Immature natural killer cell (primary cell): ENCODE measurements at regions not wholly inside any gene's neighbourhood (a gene's known extent, or its start where the extent isn't known, plus 50 kb on each side); places are given as distances from the start of the nearest gene placed in this dataset.
"Not testable (repeated sequence)": the region's sequence is repeated elsewhere in the genome, so short reads cannot be mapped to it uniquely, and the experiment has no call there.

Source experiments
- DNase-seq, 3 donors: peaks; one replicate each; pipeline ENCODE4 v3.0.0; 2022; ENCODE audit warnings: mixed read lengths in 1 of 3
- H3K27ac Mint-ChIP-seq, 6 donors: one replicate each; pipeline ENCODE4 v1.8.0; 2020; ENCODE audit warnings: mixed read lengths in 6 of 6, mild to moderate bottlenecking in 5 of 6, inconsistent platforms in 4 of 6, moderate library complexity in 3 of 6
- H3K27me3 Mint-ChIP-seq, 3 donors: one replicate each; pipeline ENCODE4 v1.8.0; 2020 to 2021; ENCODE audit warnings: low read depth in 3 of 3, mild to moderate bottlenecking in 3 of 3, mixed read lengths in 3 of 3, moderate library complexity in 3 of 3, inconsistent platforms in 1 of 3
- H3K36me3 Mint-ChIP-seq, 3 donors: one replicate each; pipeline ENCODE4 v1.8.0; 2020; ENCODE audit warnings: mixed read lengths in 3 of 3, inconsistent platforms in 2 of 3, mild to moderate bottlenecking in 2 of 3
- H3K4me1 Mint-ChIP-seq, 2 donors: one replicate each; pipeline ENCODE4 v1.8.0; 2020; ENCODE audit warnings: inconsistent platforms in 2 of 2, mild to moderate bottlenecking in 2 of 2, mixed read lengths in 2 of 2, moderate library complexity in 1 of 2
- H3K4me3 Mint-ChIP-seq, 5 donors: one replicate each; pipeline ENCODE4 v1.8.0; 2020; ENCODE audit warnings: mild to moderate bottlenecking in 5 of 5, mixed read lengths in 5 of 5, inconsistent platforms in 3 of 5, moderate library complexity in 3 of 5
- H3K9me3 Mint-ChIP-seq, 6 donors: one replicate each; pipeline ENCODE4 v1.8.0; 2020; ENCODE audit warnings: mild to moderate bottlenecking in 6 of 6, mixed read lengths in 6 of 6, inconsistent platforms in 4 of 6, moderate library complexity in 3 of 6

DNA sequence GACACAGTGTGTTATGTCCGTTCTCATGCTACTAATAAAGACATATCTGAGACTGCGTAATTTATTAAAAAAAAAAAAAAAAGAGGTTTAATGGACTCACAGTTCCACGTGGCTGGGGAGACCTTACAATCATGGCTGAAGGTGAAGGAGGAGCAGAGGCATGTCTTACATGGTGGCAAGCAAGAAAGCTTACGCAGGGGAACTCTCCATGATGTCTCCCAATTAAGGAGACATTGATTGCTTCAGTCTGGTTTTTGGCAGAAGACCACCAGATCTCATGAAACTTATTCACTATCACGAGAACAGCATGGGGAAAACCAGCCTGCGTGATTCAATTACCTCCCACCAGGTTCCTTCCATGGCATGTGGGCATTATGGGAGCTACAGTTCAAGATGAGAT is 221.8 kb downstream of the ASMT start:
- Mint-ChIP-seq H3K9me3 (peaks cover 0 to 8% (median 2%) of the 10 kb centered on the region in 6 donors), H3K4me1 (no peaks in the 10 kb centered on the region), H3K4me3 (no peak overlapping the region), H3K27ac (no peak overlapping the region), H3K36me3 (peaks cover 0 to 3% (median 0%) of the 10 kb centered on the region in 3 donors), H3K27me3 (peaks cover 0 to 2% (median 0%) of the 10 kb centered on the region in 3 donors)
- no peak for DNase-seq

DNA sequence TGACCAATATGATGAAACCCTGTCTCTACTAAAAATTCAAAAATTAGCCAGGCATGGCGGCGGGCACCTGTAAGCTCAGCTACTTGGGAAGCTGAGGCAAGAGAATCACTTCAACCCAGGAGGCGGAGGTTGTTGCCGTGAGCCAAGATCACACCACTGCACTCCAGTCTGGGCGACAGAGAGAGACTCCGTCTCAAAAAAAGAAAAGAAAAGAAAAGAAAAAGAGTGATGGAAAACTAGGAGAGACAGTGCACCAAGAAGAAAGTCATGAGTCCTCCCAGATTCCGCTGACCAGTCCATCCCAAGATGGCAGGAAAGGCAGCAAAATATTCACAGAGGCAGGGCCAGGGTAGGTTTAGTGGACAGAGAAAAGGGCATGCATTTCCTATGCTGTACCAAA is 226.9 kb downstream of the ASMT start:
- Mint-ChIP-seq H3K9me3 (peaks cover 0 to 4% (median under 1%) of the 10 kb centered on the region in 6 donors), H3K36me3 (no peaks in the 10 kb centered on the region)

DNA sequence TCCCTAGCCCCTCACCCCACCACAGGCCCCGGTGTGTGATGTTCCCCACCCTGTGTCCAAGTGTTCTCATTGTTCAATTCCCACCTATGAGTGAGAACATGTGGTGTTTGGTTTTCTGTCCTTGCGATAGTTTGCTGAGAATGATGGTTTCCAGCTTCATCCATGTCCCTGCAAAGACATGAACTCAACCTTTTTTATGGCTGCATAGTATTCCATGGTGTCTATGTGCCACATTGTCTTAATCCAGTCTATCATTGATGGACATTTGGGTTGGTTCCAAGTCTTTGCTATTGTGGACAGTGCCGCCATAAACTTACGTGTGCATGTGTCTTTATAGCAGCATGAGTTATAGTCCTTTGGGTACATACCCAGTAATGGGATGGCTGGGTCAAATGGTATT is 232.1 kb downstream of the ASMT start:
- not testable (repeated sequence) for DNase-seq, H3K4me3 Mint-ChIP-seq, H3K27me3 Mint-ChIP-seq, H3K4me1 Mint-ChIP-seq, H3K9me3 Mint-ChIP-seq, H3K27ac Mint-ChIP-seq, H3K36me3 Mint-ChIP-seq

More for the DNA sequence above, 226.9 kb downstream of the ASMT start:
- Mint-ChIP-seq H3K27ac (no peak overlapping the region), H3K4me1 (no peaks in the 10 kb centered on the region), H3K27me3 (no peaks in the 10 kb centered on the region), H3K4me3 (no peak overlapping the region)
- DNase-seq = no peak

DNA sequence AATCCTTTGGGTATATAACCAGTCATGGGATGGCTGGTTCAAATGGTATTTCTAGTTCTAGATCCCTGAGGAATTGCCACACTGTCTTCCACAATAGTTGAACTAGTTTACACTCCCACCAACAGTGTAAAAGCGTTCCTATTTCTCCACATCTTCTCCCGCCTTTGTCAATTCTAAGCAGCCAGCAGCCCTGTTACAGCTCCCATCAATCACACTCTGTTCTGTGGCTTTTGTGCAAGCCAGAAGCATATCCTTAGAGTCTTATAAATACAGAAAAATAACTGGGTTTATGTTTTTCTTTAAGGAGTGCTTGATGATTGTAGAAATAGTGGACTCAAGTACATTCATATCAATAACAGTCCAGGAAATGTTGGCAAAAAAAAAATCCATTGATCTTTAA is 232.9 kb downstream of the ASMT start:
- not testable (repeated sequence) for H3K27me3 Mint-ChIP-seq, H3K9me3 Mint-ChIP-seq, H3K4me1 Mint-ChIP-seq, DNase-seq, H3K4me3 Mint-ChIP-seq, H3K36me3 Mint-ChIP-seq, H3K27ac Mint-ChIP-seq

DNA sequence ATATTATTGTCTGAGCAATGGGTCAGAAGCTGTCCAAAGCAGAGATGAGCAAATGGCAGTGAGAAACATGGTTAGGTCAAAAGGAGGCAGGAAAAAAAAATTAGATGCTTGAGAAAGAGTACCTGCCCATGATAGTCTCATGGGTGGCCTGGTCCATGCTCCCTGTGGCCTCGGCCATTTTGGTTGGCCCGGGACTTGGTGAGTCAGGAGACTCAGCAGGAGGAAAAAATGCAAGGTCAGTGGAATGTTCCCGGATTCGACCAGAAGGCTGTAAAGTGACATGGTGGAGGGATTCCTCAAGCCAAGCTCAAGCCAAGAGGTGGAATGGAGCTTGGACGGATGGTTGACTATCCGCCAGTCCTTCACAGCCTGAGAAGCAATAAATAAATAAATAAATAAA is 236.7 kb downstream of the ASMT start:
- no peaks in the 10 kb centered on the region for H3K36me3 Mint-ChIP-seq

DNA sequence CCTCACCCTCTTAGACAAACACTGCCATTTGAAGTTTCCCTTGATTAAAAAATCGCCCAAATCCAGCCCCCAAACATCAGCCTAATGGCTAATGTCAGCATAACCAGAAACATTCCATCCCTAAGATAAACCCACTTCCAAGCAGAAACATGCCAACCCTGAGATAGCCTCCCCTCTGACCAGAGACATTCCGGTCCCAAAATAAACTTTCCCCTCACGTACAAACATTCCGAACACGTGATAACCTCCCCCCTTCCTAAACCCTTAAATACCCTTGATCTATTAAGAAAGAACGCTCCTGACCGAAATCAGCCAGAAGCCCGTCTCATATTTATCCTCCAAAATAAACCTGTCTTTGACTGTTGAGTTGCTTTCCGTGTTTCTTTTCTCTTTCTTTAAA is 237.2 kb downstream of the ASMT start:
- peaks cover 0 to 12% (median 0%) of the 10 kb centered on the region in 3 donors for H3K27me3 Mint-ChIP-seq
- H3K9me3 Mint-ChIP-seq = peaks cover 0 to 2% (median 0%) of the 10 kb centered on the region in 6 donors
- no peak overlapping the region for H3K4me3 Mint-ChIP-seq
- DNase-seq = no peak
- H3K4me1 Mint-ChIP-seq = no peaks in the 10 kb centered on the region
- H3K27ac Mint-ChIP-seq = no peak overlapping the region
- no peaks in the 10 kb centered on the region for H3K36me3 Mint-ChIP-seq

More for the DNA sequence above, 236.7 kb downstream of the ASMT start:
- Mint-ChIP-seq H3K9me3 (peaks cover 0 to 2% (median 0%) of the 10 kb centered on the region in 6 donors), H3K27ac (no peak overlapping the region), H3K27me3 (peaks cover 0 to 12% (median 0%) of the 10 kb centered on the region in 3 donors), H3K4me1 (no peaks in the 10 kb centered on the region), H3K4me3 (no peak overlapping the region)
- DNase-seq = no peak

DNA sequence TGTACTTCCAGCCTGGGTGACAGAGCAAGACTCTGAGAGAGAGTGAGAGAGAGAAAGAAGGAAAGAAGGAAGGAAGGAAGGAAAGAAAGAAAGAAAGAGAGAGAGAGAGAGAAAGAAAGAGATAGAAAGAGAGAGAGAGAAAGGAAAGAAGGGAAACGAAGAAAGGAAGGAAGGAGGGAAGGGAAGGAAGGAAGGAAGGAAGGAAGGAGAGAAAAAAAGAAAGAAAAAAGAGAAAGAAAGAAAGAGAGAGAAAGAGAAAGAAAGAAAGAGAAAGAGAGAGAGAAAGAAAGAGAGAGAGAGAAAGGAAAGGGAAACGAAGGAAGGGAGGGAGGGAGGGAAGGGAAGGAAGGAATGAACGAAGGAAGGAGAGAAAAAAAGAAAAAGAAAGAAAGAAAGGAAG is 238.6 kb downstream of the ASMT start:
- Mint-ChIP-seq H3K4me3 (no peak overlapping the region), H3K27ac (no peak overlapping the region), H3K27me3 (peaks cover 0 to 13% (median 0%) of the 10 kb centered on the region in 3 donors)

DNA sequence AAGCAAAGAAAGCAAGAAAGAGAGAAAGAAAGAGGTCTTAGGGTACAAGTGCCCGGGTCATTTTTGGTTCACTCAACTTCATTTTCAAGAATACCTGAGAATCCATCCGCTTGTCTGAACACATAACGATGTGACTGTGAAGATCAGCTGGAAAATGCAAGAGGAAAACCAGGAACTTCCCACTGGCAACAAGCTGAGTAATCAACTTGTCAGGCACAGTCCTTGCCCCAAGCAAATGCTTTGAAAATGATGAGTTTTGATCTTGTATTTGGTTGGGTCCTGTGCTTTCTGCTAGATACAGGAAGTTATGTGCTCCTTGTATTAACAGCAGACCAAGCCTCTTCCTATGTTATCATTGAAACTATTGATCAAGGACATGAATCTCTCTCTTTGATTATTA is 239.1 kb downstream of the ASMT start:
- no peaks in the 10 kb centered on the region for H3K36me3 Mint-ChIP-seq
- H3K9me3 Mint-ChIP-seq = no peaks in the 10 kb centered on the region
- H3K27ac Mint-ChIP-seq = no peak overlapping the region
- H3K27me3 Mint-ChIP-seq = peaks cover 0 to 13% (median 0%) of the 10 kb centered on the region in 3 donors
- H3K4me3 Mint-ChIP-seq = no peak overlapping the region
- H3K4me1 Mint-ChIP-seq = no peaks in the 10 kb centered on the region
- no peak for DNase-seq

More for the DNA sequence above, 238.6 kb downstream of the ASMT start:
- DNase-seq = no peak
- H3K4me1 Mint-ChIP-seq = no peaks in the 10 kb centered on the region
- H3K9me3 Mint-ChIP-seq = no peaks in the 10 kb centered on the region
- no peaks in the 10 kb centered on the region for H3K36me3 Mint-ChIP-seq

DNA sequence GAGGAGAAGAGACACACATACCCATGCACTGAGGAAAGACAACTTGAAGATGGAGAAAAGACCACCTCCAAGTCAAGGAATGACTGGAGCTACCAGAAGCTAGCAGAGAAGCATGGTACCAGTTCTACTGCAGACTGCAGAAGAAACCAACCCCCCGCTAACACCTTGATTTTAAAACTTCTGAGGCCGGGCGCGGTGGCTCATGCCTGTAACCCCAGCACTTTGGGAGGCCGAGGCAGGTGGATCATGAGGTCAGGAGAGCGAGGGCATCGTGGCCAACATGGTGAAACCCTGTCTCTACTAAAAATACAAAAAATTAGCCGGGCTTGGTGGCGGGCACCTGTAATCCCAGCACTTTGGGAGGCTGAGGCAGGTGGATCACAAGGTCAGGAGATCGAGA is 240.0 kb downstream of the ASMT start:
- H3K36me3 Mint-ChIP-seq, H3K4me1 Mint-ChIP-seq, H3K4me3 Mint-ChIP-seq, H3K27ac Mint-ChIP-seq, DNase-seq, H3K9me3 Mint-ChIP-seq: not testable (repeated sequence)
- H3K27me3 Mint-ChIP-seq = peaks cover 0 to 13% (median 0%) of the 10 kb centered on the region in 3 donors

DNA sequence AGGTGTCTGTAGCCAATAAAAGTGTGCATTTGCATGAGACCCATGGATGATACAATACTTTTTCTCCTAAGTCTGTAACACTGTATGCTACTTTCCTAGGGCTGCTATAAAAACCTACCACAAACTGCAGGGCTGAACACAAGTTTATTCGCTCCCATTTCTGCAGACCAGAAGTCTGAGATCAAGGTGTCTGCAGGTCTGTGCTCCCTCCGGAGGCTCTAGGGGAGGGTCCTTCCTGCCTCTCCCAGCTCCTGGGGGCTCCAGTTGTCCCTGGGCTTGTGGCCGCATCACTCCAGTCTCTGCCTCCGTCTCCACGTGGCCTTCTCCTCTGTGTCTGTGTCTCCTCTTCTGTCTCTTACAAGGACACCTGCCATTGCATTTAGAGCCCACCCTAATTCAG is 244.4 kb downstream of the ASMT start:
- DNase-seq, H3K9me3 Mint-ChIP-seq, H3K4me1 Mint-ChIP-seq, H3K36me3 Mint-ChIP-seq, H3K4me3 Mint-ChIP-seq, H3K27me3 Mint-ChIP-seq, H3K27ac Mint-ChIP-seq: not testable (repeated sequence)

DNA sequence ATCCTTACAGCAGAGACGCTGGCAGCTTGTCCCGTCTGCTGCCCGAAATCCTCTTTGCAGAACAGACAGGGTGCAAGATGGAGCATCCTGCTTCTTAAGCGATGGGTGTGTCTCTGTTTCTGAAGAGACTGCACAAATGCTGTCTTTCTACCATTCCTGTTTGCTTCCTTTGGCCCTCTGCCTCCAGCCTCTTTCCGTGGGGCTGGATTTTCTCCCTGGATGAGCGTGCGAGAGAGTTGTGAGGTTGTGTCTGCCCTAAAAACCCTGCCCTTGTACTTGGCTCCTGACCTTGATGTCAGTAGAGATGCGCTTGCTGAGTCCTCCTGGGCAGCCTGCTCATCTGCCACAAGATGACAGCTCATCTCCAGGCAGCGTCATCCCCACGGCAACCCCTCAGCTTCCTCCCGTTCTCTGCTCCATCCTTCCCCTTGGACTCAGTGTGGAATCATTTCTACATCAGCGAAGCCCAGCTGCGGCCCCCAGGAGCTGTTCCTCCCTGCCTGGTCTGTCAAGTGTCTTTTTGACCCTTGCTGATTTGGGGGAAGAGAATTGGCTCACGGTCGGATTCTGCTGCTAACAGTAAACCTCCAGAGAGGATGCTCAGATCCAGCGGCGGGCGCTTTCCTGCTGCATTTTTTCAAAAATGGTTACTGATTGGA is 246.2 kb downstream of the ASMT start:
- H3K27me3 Mint-ChIP-seq = peaks cover 0 to 5% (median 1%) of the 10 kb centered on the region in 3 donors
- no peak overlapping the region for H3K27ac Mint-ChIP-seq
- H3K9me3 Mint-ChIP-seq = no peaks in the 10 kb centered on the region
- no peaks in the 10 kb centered on the region for H3K4me1 Mint-ChIP-seq
- DNase-seq = no peak
- no peaks in the 10 kb centered on the region for H3K36me3 Mint-ChIP-seq
- H3K4me3 Mint-ChIP-seq = no peak overlapping the region

DNA sequence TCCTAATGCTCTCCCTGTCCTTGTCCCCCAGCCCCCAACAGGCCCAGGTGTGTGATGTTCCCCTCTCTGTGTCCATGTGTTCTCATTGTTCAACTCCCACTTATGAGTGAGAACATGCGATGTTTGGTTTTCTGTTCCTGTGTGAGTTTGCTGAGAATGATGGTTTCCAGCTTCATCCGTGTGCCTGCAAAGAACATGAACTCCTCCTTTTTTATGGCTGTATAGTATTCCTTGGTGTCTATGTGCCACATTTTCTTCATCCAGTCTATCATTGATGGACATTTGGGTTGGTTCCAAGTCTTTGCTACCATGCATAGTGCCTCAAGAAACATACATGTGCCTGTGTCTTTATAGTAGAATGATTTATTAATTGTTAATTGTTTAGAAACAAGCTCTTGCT is 249.1 kb downstream of the ASMT start:
- not testable (repeated sequence) for H3K36me3 Mint-ChIP-seq, DNase-seq, H3K27me3 Mint-ChIP-seq, H3K9me3 Mint-ChIP-seq, H3K4me1 Mint-ChIP-seq, H3K4me3 Mint-ChIP-seq
- peak overlapping the region in 1 of 6 donors; percentile 24 for H3K27ac Mint-ChIP-seq

DNA sequence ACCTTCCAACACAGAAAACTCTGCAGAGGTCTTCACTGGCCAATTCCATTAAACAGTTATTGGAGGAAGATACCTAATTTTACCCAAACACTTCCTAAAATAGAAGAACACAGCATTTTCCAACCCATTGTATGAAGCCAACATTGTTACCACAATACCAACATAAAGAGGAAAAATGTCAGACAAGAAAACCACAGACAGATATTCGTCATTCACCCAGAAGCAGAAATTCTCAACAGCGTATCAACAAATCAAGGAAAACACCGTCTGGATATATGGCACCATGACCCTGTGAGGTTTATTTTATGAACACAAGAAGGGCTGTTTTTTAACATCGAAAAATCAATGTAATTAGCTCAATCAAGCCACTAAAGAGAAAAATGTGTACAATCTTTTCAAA is 255.6 kb downstream of the ASMT start:
- Mint-ChIP-seq H3K4me3 (no peak overlapping the region), H3K4me1 (no peaks in the 10 kb centered on the region), H3K27me3 (peaks cover 3 to 4% (median 3%) of the 10 kb centered on the region in 3 donors), H3K27ac (no peak overlapping the region), H3K9me3 (peaks cover 0 to 2% (median under 1%) of the 10 kb centered on the region in 6 donors), H3K36me3 (no peaks in the 10 kb centered on the region)
- no peak for DNase-seq

DNA sequence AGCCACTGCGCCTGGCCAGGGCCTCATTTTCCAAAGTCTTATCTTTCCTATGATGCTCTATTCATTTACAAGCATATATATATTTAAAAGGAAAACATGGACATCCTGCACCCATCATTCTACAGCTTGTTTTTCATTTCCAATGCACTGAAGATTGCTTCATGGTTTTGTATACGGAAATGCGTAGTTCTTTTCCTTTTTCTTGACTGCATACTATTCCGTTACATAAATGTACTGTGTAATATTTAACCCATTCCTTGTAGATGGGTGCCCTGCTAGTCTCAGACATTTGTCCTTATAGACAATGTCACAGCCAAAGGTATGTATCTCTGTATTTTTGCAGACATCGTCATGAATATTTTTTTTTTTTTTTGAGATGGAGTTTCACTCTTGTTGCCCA is 257.0 kb downstream of the ASMT start:
- H3K27ac Mint-ChIP-seq = no peak overlapping the region

DNA sequence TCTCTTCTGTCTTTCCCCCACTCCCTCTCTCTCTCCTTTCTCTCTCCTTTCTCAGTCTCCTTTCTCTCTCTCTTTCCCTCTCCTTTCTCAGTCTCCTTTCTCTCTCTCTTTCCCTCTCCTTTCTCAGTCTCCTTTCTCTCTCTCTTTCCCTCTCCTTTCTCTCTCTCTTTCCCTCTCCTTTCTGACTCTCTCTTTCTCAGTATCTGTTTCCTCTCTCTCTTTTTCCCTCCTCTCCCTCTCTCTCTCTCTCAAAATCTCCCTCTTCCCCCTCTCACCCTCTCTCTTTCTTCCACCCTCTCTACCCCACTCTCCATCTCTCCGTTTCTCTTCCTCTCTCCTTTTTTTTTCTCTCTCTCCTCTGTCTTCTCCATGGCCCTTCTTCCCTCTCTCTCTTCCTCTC is 258.8 kb downstream of the ASMT start:
- Mint-ChIP-seq H3K27me3 (peaks cover 3 to 6% (median 5%) of the 10 kb centered on the region in 3 donors), H3K4me3 (no peak overlapping the region), H3K9me3 (peaks cover 0 to 8% (median under 1%) of the 10 kb centered on the region in 6 donors), H3K4me1 (no peaks in the 10 kb centered on the region), H3K27ac (no peak overlapping the region), H3K36me3 (no peaks in the 10 kb centered on the region)
- no peak for DNase-seq

More for the DNA sequence above, 257.0 kb downstream of the ASMT start:
- no peak for DNase-seq
- Mint-ChIP-seq H3K4me1 (no peaks in the 10 kb centered on the region), H3K4me3 (no peak overlapping the region), H3K27me3 (peaks cover 3 to 6% (median 5%) of the 10 kb centered on the region in 3 donors), H3K36me3 (no peaks in the 10 kb centered on the region), H3K9me3 (peaks cover 0 to 4% (median under 1%) of the 10 kb centered on the region in 6 donors)
